Spleen (tissue), 7 donors: ENCODE measurements at regions not wholly inside any gene's neighbourhood (a gene's known extent, or its start where the extent isn't known, plus 50 kb on each side); places are given as distances from the start of the nearest gene placed in this dataset.

Experiments
- CTCF ChIP-seq, 11 experiments: fragments of 200-600 bp in 7 of 11; fragments of 450-650 bp in 4 of 11; sonication (generic) in 4 of 11; IDR thresholded peaks in 8 of 11; conservative IDR thresholded peaks in 3 of 11; 1 replicate in 7 of 11; 2 replicates in 4 of 11; pipeline versions ENCODE4 v1.4.0 to v1.8.0; 2016 to 2021; ENCODE audit warnings: antibody characterized with exemption in 11 of 11, inconsistent platforms in 4 of 11, mild to moderate bottlenecking in 1 of 11
- POLR2AphosphoS5 ChIP-seq, 3 donors: sonication (generic); formaldehyde crosslinking; IDR thresholded peaks; one replicate each; pipeline ENCODE4 v1.5.1; 2017; ENCODE audit warnings: antibody characterized with exemption in 3 of 3
- donor health status: DM: no; HTN: no; CAD: no; lungs with moderate emphysema.
- donor health status: DM: no; HTN: no; CAD: no.
- donor health status: DM: no; HTN: no; CAD: no.

- TF ChIP-seq POLR2AphosphoS5 (IDR thresholded peaks at IDR 0.05) (no peak), CTCF (IDR thresholded peaks at IDR 0.05 in 8 of 11, conservative IDR thresholded peaks at IDR 0.05 in 3 of 11) (no peak)
Observed at GRCh38 chr3:182143903-182144302, 432.2 kb downstream of the SOX2 start.
